ENCODE measurements at regions not wholly inside any gene's neighbourhood (a gene's known extent, or its start where the extent isn't known, plus 50 kb on each side); places are given as distances from the start of the nearest gene placed in this dataset.

GRCh38 chr5:12125895-12126294 lies 221.6 kb upstream of the CTNND2 start:
- TF ChIP-seq, protein P1, sequence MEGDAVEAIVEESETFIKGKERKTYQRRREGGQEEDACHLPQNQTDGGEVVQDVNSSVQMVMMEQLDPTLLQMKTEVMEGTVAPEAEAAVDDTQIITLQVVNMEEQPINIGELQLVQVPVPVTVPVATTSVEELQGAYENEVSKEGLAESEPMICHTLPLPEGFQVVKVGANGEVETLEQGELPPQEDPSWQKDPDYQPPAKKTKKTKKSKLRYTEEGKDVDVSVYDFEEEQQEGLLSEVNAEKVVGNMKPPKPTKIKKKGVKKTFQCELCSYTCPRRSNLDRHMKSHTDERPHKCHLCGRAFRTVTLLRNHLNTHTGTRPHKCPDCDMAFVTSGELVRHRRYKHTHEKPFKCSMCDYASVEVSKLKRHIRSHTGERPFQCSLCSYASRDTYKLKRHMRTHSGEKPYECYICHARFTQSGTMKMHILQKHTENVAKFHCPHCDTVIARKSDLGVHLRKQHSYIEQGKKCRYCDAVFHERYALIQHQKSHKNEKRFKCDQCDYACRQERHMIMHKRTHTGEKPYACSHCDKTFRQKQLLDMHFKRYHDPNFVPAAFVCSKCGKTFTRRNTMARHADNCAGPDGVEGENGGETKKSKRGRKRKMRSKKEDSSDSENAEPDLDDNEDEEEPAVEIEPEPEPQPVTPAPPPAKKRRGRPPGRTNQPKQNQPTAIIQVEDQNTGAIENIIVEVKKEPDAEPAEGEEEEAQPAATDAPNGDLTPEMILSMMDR (IDR thresholded peaks at IDR 0.05; ENCODE audit: low read depth, low read length) = no peak
- H3K4me3 ChIP-seq (ENCODE audit: low read depth, low read length) = no peak overlapping the region

GRCh38 chr5:12119657-12120056 lies 215.4 kb upstream of the CTNND2 start:
- TF ChIP-seq, protein P1 (IDR thresholded peaks at IDR 0.05; ENCODE audit: low read depth, low read length) = no peak

GRCh38 chr5:12114075-12114474 lies 209.8 kb upstream of the CTNND2 start:
- H3K4me3 ChIP-seq (ENCODE audit: low read depth, low read length) = no peak overlapping the region
- TF ChIP-seq, protein P1 (IDR thresholded peaks at IDR 0.05; ENCODE audit: low read depth, low read length) = no peak

More at GRCh38 chr5:12119657-12120056, 215.4 kb upstream of the CTNND2 start:
- no peak overlapping the region for H3K4me3 ChIP-seq (ENCODE audit: low read depth, low read length)

GRCh38 chr5:12113062-12113461 lies 208.8 kb upstream of the CTNND2 start:
- H3K4me3 ChIP-seq (ENCODE audit: low read depth, low read length) = no peak overlapping the region
- TF ChIP-seq, protein P1 (IDR thresholded peaks at IDR 0.05; ENCODE audit: low read depth, low read length) = no peak

DNA sequence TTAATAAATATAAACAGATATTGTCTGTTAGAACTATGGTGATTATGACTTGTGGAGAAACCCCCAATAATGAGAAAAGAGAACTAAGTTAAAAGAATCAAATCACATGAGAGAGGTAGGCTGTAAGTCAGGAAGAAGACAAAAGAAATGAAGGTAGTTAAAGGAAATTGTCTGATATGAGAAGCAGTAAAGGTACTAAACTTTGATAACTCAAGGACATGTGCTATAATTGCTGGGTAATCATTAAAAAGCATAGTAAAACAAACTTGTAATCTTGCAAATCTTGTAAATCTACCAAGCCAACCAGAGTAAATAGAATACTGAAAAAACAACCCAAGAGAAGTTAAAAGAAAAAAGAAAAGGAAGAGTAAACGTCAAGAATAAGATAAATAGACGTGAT lies 207.0 kb upstream of the CTNND2 start:
- TF ChIP-seq, protein P1 (IDR thresholded peaks at IDR 0.05; ENCODE audit: low read depth, low read length) = no peak
- H3K4me3 ChIP-seq (ENCODE audit: low read depth, low read length) = no peak overlapping the region

DNA sequence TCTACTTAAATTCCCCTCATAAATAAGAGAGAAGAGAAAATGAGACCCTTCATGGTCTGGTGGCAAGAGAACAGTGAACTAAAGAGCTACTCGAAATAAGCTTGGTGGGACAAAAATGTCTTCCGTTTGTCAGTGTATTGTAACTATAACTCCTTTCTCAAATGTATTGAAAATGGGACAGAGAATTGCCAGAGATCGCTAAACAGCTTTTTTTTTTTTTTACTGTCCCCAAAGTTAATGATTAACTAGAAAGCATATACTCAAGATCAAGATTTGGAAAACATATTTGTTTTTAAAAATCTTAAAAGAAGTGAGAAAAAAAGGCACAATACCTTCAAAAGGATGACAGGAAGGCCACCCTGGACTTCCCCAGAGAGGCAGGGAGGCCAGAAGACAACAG lies 206.4 kb upstream of the CTNND2 start:
- no peak overlapping the region for H3K4me3 ChIP-seq (ENCODE audit: low read depth, low read length)
- TF ChIP-seq, protein P1 (IDR thresholded peaks at IDR 0.05; ENCODE audit: low read depth, low read length) = no peak

DNA sequence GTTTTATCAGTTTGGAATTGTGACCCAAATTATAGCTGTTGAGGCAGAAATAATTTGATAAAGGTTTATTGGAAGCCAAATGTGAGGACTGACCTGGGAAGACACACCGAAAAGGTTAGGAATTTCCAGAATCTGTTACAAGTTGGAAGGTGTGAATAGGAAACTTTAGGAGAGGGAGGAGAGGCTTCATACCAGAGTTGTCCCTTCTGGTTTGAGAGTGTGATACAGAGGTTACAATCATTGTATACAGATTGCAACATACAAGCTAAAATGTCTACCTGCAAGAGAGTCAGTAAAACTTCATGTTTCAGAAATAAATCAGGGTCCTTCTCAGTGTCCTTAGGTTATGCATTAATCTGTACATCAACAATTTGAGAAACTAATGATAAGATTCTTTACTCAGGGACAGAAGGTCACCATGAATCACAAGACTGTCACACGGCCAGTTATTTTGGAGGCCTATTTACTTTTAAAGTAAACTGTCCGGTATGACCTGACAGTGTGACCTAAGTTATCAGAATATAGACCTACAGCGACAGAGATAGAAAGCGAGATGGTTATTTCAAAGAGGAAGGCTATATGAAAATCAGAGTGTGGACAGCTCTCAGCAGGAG lies 204.9 kb upstream of the CTNND2 start:
- no peak overlapping the region for H3K4me3 ChIP-seq (ENCODE audit: low read depth, low read length)
- TF ChIP-seq, protein P1 (IDR thresholded peaks at IDR 0.05; ENCODE audit: low read depth, low read length) = no peak
